K562 (cell line): ENCODE measurements at regions not wholly inside any gene's neighbourhood (a gene's known extent, or its start where the extent isn't known, plus 50 kb on each side); places are given as distances from the start of the nearest gene placed in this dataset.

ENCODE experiments used
- ATAC-seq: fragments of 200-7000 bp; cut with Tn5 transposase; 3 replicates; pipeline ENCODE4 v1.9.1; 2020; ENCODE audit warnings: moderate library complexity
- BruUV-seq: library from RNA; stranded (reverse); fragments of 400-500 nt; replicated peaks from 2 replicates; lab custom pipeline; 2021; lab: Mats Ljungman, UMichigan
- CTCF ChIA-PET: fragments of 300-600 bp; formaldehyde crosslinking; extraction: SDS; loops from one replicate; lab custom pipeline; 2021; ENCODE audit warnings: low intra/inter-chr PET ratio; lab: Yijun Ruan, JAX
- POLR2A ChIA-PET: fragments of 300-600, 350-650 bp; sonication (Branson Sonifier 250); formaldehyde crosslinking; extraction: SDS; loops from one replicate; lab custom pipeline; 2021; ENCODE audit warnings: antibody characterized with exemption, inconsistent platforms; lab: Yijun Ruan, JAX
- DNase-seq, 4 experiments: peaks; one replicate each; pipeline versions ENCODE4 v3.0.0 to v3.0.0-alpha.2; 2011 to 2018; ENCODE audit warnings: low spot score in 3 of 4, mixed read lengths in 3 of 4; ENCODE audit errors: extremely low read depth in 1 of 4
- FAIRE-seq: peaks from 2 replicates; lab custom pipeline; 2011; peaks lifted over from hg19 to GRCh38; lab: Jason Lieb, UNC
- H2AFZ ChIP-seq: 2 replicates; pipeline ENCODE4 v1.6.0; 2011; ENCODE audit warnings: low read depth, low read length, control low read depth, inconsistent platforms
- H3K27ac ChIP-seq: fragments of 200-600 bp; 3 replicates; pipeline ENCODE4 v1.8.0; 2011; ENCODE audit warnings: low read depth, mild to moderate bottlenecking, control low read depth, inconsistent platforms, low read length, moderate library complexity, mixed read lengths; ENCODE audit errors: extremely low read depth
- H3K27me3 ChIP-seq, 2 experiments: fragments of 300-600 bp in 1 of 2; 2 replicates in 1 of 2; 3 replicates in 1 of 2; pipeline versions ENCODE4 v1.6.0 to v1.8.0; 2011; ENCODE audit warnings: inconsistent platforms in 2 of 2, low read length in 2 of 2, mild to moderate bottlenecking in 1 of 2, mixed read lengths in 1 of 2, moderate library complexity in 1 of 2; ENCODE audit not compliant: control insufficient read depth in 2 of 2, insufficient read depth in 2 of 2
- H3K36me3 ChIP-seq: fragments of 300-600 bp; 3 replicates; pipeline ENCODE4 v1.8.0; 2011; ENCODE audit warnings: mild to moderate bottlenecking, low read length, inconsistent platforms; ENCODE audit not compliant: control insufficient read depth, insufficient read depth
- H3K4me1 ChIP-seq, 2 experiments: fragments of 200-600 bp in 1 of 2; replicated peaks in 1 of 2; 2 replicates in 1 of 2; 3 replicates in 1 of 2; pipeline versions ENCODE4 v1.5.1 to v1.8.0; 2011; ENCODE audit warnings: inconsistent platforms in 2 of 2, low read length in 2 of 2, mild to moderate bottlenecking in 1 of 2, mixed read lengths in 1 of 2, moderate library complexity in 1 of 2; ENCODE audit not compliant: control insufficient read depth in 2 of 2, insufficient read depth in 2 of 2
- H3K4me2 ChIP-seq: 2 replicates; pipeline ENCODE4 v1.6.1; 2011; ENCODE audit warnings: low read length, control low read depth, inconsistent platforms, mixed read lengths; ENCODE audit not compliant: insufficient read depth
- H3K4me3 ChIP-seq: fragments of 200-600 bp; sonication (generic), shearing (Covaris generic); 2 replicates; pipeline ENCODE4 v1.5.1; 2016; ENCODE audit warnings: control low read depth, inconsistent platforms
- H3K79me2 ChIP-seq: fragments of 200-600 bp; 3 replicates; pipeline ENCODE4 v1.8.0; 2011; ENCODE audit warnings: low read length, inconsistent platforms; ENCODE audit not compliant: control insufficient read depth, insufficient read depth
- H3K9ac ChIP-seq, 2 experiments: 2 replicates each; pipeline versions ENCODE4 v1.6.0 to v1.6.1; 2011; ENCODE audit warnings: low read depth in 2 of 2, low read length in 2 of 2, control low read depth in 1 of 2, inconsistent platforms in 1 of 2, mild to moderate bottlenecking in 1 of 2, mixed read lengths in 1 of 2; ENCODE audit not compliant: insufficient read depth in 1 of 2
- H3K9me1 ChIP-seq: one replicate; pipeline ENCODE4 v1.6.0; 2011; ENCODE audit warnings: inconsistent platforms, mild to moderate bottlenecking, low read length, moderate library complexity; ENCODE audit not compliant: control insufficient read depth, insufficient read depth
- H3K9me3 ChIP-seq: replicated peaks from 2 replicates; pipeline ENCODE4 v1.5.1; 2011; ENCODE audit warnings: low read depth, low read length, inconsistent platforms; ENCODE audit not compliant: control insufficient read depth, insufficient read depth
- H4K20me1 ChIP-seq: replicated peaks from 2 replicates; pipeline ENCODE4 v1.6.1; 2011; ENCODE audit warnings: low read length, inconsistent platforms, mixed read lengths; ENCODE audit not compliant: control insufficient read depth, insufficient read depth
- ATF3 ChIP-seq, 2 experiments: fragments of 450-650 bp in 1 of 2; sonication (generic) in 1 of 2; formaldehyde crosslinking in 1 of 2; IDR thresholded peaks in 1 of 2; conservative IDR thresholded peaks in 1 of 2; 2 replicates each; pipeline versions ENCODE4 v1.6.1 to v1.8.1; 2016 to 2023; ENCODE audit warnings: mild to moderate bottlenecking in 2 of 2, moderate library complexity in 2 of 2, inconsistent platforms in 1 of 2, missing genetic modification reagents in 1 of 2
- C11orf30 ChIP-seq: fragments of 450-650 bp; IDR thresholded peaks from 2 replicates; pipeline ENCODE4 v1.6.1; 2016; ENCODE audit warnings: low read depth, mild to moderate bottlenecking
- CHCHD3 ChIP-seq: fragments of 250-450 bp; sonication (Bioruptor Pico); IDR thresholded peaks from 2 replicates; pipeline ENCODE4 v2.1.2; 2022; ENCODE audit warnings: mild to moderate bottlenecking
- CHD4 ChIP-seq: fragments of 200-600 bp; sonication (generic); IDR thresholded peaks from 3 replicates; pipeline ENCODE4 v1.6.1; 2012; ENCODE audit warnings: low read depth, mild to moderate bottlenecking, mixed read lengths, low read length, inconsistent platforms; ENCODE audit not compliant: insufficient read depth, insufficient replicate concordance, poor library complexity, severe bottlenecking
- FOSL1 ChIP-seq: fragments of 200-800 bp; sonication (Bioruptor generic); conservative IDR thresholded peaks from 2 replicates; pipeline ENCODE4 v1.6.1; 2016; ENCODE audit warnings: missing genetic modification characterization, missing compliant biosample characterization
- JUND ChIP-seq, 2 experiments: IDR thresholded peaks; 2 replicates in 1 of 2; 3 replicates in 1 of 2; pipeline ENCODE4 v1.6.1; 2011; ENCODE audit warnings: borderline replicate concordance in 2 of 2, low read depth in 2 of 2, low read length in 2 of 2, improper control_type of control experiment in 1 of 2, missing biosample characterization in 1 of 2, missing genetic modification characterization in 1 of 2, missing genetic modification reagents in 1 of 2
- KAT7 ChIP-seq: sonication (generic); formaldehyde crosslinking; IDR thresholded peaks from 2 replicates; pipeline ENCODE4 v1.8.0; 2022; ENCODE audit warnings: missing genetic modification reagents, mild to moderate bottlenecking, borderline replicate concordance
- MAFG ChIP-seq: fragments of 450-650 bp; conservative IDR thresholded peaks from 2 replicates; pipeline ENCODE4 v1.6.1; 2016; ENCODE audit warnings: missing genetic modification characterization, missing compliant biosample characterization
- TBP ChIP-seq: optimal IDR thresholded peaks from 2 replicates; pipeline ENCODE3; 2011; ENCODE audit warnings: low read depth, low read length, improper control_type of control experiment
- ZNF316 ChIP-seq: fragments of 450-650 bp; IDR thresholded peaks from 2 replicates; pipeline ENCODE4 v1.6.1; 2016
- WGBS: fragments of 100-300 bp; shearing (Covaris generic); methylation state at CpG from one replicate; pipeline ENCODE4 v1.1.6; 2016; ENCODE audit warnings: low coverage, mixed read lengths; ENCODE audit not compliant: insufficient coverage; ENCODE audit errors: missing lambda C conversion rate; 5-methylcytosine and 5-hydroxymethylcytosine counted together
- in situ Hi-C: fragments of 300-500 bp; cut with MboI; formaldehyde crosslinking; loops from 4 replicates; pipeline ENCODE4 v1.15.0; 2018; ENCODE audit warnings: inconsistent platforms, mixed read lengths
- intact Hi-C: fragments of 100-400 bp; cut with micrococcal nuclease; formaldehyde crosslinking; loops from 2 replicates; pipeline ENCODE4 v1.14.2; 2022

GRCh38 chr5:176716320-176716719 lies 69.0 kb downstream of the TSPAN17 start:
- Histone ChIP-seq H3K9me3 (peaks cover 9% of the 10 kb centered on the region), H3K36me3 (no peaks in the 10 kb centered on the region), H2AFZ (no peak overlapping the region), H4K20me1 (no peaks in the 10 kb centered on the region), H3K27ac (no peak overlapping the region), H3K4me3 (no peak overlapping the region), H3K4me1 (no peaks in the 10 kb centered on the region; a peak in 1 of 5 replicates), H3K9ac (no peak overlapping the region), H3K79me2 (no peaks in the 10 kb centered on the region), H3K4me2 (no peak overlapping the region), H3K9me1 (no peaks in the 10 kb centered on the region), H3K27me3 (peaks cover 28 to 84% of the 10 kb centered on the region in 2 experiments)
- intact Hi-C loops (no loop called here), in situ Hi-C loops (no loop called here)
- no peak for ATAC-seq
- ChIA-PET CTCF (no interaction called here), POLR2A (no interaction called here)
- FAIRE-seq: no peak
- BruUV-seq: no TSS peak
- TF ChIP-seq ZNF316: peak; percentile 64
- peak; percentile 46; the same call in 1 of the 2 replicates for TF ChIP-seq FOSL1 (tag)
- TF ChIP-seq JUND (IDR thresholded peaks at IDR 0.05; ENCODE audit: borderline replicate concordance, low read depth, low read length): peak; percentile 56
- peak; percentile 46; the same call in 2 of the 3 replicates for TF ChIP-seq JUND (tag; IDR thresholded peaks at IDR 0.05; ENCODE audit: borderline replicate concordance, low read depth, low read length)
- no peak for TF ChIP-seq CHD4
- peak; percentile 72 for TF ChIP-seq ATF3 (IDR thresholded peaks at IDR 0.05)
- no peak for TF ChIP-seq ATF3 (CRISPR knock-in tag; conservative IDR thresholded peaks at IDR 0.05)
- TF ChIP-seq KAT7 (CRISPR knock-in tag): no peak
- peak; percentile 63; the same call in 1 of the 2 replicates for TF ChIP-seq MAFG (tag)
- TF ChIP-seq CHCHD3 (CRISPR knock-in tag): no peak
- no peak for TF ChIP-seq TBP
- peak; percentile 68; the same call in 1 of the 2 replicates for TF ChIP-seq C11orf30
- WGBS: 0% methylated on average over 4 of the region's 4 CpGs
- DNase-seq: peak in 1 of 4 experiments; percentile 20
